ENCODE measurements at regions not wholly inside any gene's neighbourhood (a gene's known extent, or its start where the extent isn't known, plus 50 kb on each side); places are given as distances from the start of the nearest gene placed in this dataset.

- Histone ChIP-seq H3K36me3 (no peaks in the 10 kb centered on the region), H3K9me3 (no peaks in the 10 kb centered on the region), H3K27ac (no peak overlapping the region), H3K4me1 (no peaks in the 10 kb centered on the region), H3K4me3 (no peak overlapping the region), H3K27me3 (no peaks in the 10 kb centered on the region)
- intact Hi-C loops (cut with DNase I), result no loop called here
- no peak for DNase-seq (ENCODE audit: low spot score in 2 of 2)
- TF ChIP-seq, protein P1, sequence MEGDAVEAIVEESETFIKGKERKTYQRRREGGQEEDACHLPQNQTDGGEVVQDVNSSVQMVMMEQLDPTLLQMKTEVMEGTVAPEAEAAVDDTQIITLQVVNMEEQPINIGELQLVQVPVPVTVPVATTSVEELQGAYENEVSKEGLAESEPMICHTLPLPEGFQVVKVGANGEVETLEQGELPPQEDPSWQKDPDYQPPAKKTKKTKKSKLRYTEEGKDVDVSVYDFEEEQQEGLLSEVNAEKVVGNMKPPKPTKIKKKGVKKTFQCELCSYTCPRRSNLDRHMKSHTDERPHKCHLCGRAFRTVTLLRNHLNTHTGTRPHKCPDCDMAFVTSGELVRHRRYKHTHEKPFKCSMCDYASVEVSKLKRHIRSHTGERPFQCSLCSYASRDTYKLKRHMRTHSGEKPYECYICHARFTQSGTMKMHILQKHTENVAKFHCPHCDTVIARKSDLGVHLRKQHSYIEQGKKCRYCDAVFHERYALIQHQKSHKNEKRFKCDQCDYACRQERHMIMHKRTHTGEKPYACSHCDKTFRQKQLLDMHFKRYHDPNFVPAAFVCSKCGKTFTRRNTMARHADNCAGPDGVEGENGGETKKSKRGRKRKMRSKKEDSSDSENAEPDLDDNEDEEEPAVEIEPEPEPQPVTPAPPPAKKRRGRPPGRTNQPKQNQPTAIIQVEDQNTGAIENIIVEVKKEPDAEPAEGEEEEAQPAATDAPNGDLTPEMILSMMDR (IDR thresholded peaks at IDR 0.05), result no peak
Observed at GRCh38 chr7:155879592-155879991, 67.3 kb upstream of the SHH start.

GRCh38 chr7:155878674-155879073 lies 66.4 kb upstream of the SHH start:
- intact Hi-C loops (cut with DNase I), result no loop called here
- Histone ChIP-seq H3K27me3 (no peaks in the 10 kb centered on the region), H3K4me3 (no peak overlapping the region), H3K4me1 (no peaks in the 10 kb centered on the region), H3K9me3 (no peaks in the 10 kb centered on the region), H3K36me3 (no peaks in the 10 kb centered on the region), H3K27ac (no peak overlapping the region)
- TF ChIP-seq, protein P1 (IDR thresholded peaks at IDR 0.05), result no peak
- no peak for DNase-seq (ENCODE audit: low spot score in 2 of 2)

GRCh38 chr7:155878250-155878649 lies 66.0 kb upstream of the SHH start:
- intact Hi-C loops (cut with DNase I), result no loop called here
- H3K4me1 ChIP-seq, result no peaks in the 10 kb centered on the region
- H3K36me3 ChIP-seq, result no peaks in the 10 kb centered on the region
- H3K27ac ChIP-seq, result no peak overlapping the region
- H3K9me3 ChIP-seq, result no peaks in the 10 kb centered on the region
- TF ChIP-seq, protein P1 (IDR thresholded peaks at IDR 0.05), result no peak
- H3K27me3 ChIP-seq, result no peaks in the 10 kb centered on the region
- no peak for DNase-seq (ENCODE audit: low spot score in 2 of 2)
- H3K4me3 ChIP-seq, result no peak overlapping the region

- H3K9me3 ChIP-seq, result no peaks in the 10 kb centered on the region
- H3K4me1 ChIP-seq, result no peaks in the 10 kb centered on the region
- no peaks in the 10 kb centered on the region for H3K36me3 ChIP-seq
- TF ChIP-seq, protein P1 (IDR thresholded peaks at IDR 0.05), result no peak
- DNase-seq (ENCODE audit: low spot score in 2 of 2), result no peak
- H3K27ac ChIP-seq, result no peak overlapping the region
- intact Hi-C loops (cut with DNase I), result no loop called here
- no peak overlapping the region for H3K4me3 ChIP-seq
- no peaks in the 10 kb centered on the region for H3K27me3 ChIP-seq
Observed at GRCh38 chr7:155877167-155877566, 64.9 kb upstream of the SHH start.

- H3K36me3 ChIP-seq, result no peaks in the 10 kb centered on the region
- H3K9me3 ChIP-seq, result no peaks in the 10 kb centered on the region
- no peak overlapping the region for H3K4me3 ChIP-seq
- H3K4me1 ChIP-seq, result no peaks in the 10 kb centered on the region
- DNase-seq (ENCODE audit: low spot score in 2 of 2), result no peak
- no peaks in the 10 kb centered on the region for H3K27me3 ChIP-seq
- H3K27ac ChIP-seq, result no peak overlapping the region
- intact Hi-C loops (cut with DNase I), result no loop called here
- TF ChIP-seq, protein P1 (IDR thresholded peaks at IDR 0.05), result no peak
Observed at GRCh38 chr7:155874411-155874810, 62.1 kb upstream of the SHH start.

- intact Hi-C loops (cut with DNase I), result no loop called here
Observed at GRCh38 chr7:155874010-155874409, 61.7 kb upstream of the SHH start.

More at GRCh38 chr7:155874010-155874409, 61.7 kb upstream of the SHH start:
- H3K4me3 ChIP-seq, result no peak overlapping the region
- no peaks in the 10 kb centered on the region for H3K9me3 ChIP-seq
- H3K27ac ChIP-seq, result no peak overlapping the region
- no peaks in the 10 kb centered on the region for H3K4me1 ChIP-seq
- no peak for DNase-seq (ENCODE audit: low spot score in 2 of 2)
- TF ChIP-seq, protein P1 (IDR thresholded peaks at IDR 0.05), result no peak
- H3K36me3 ChIP-seq, result no peaks in the 10 kb centered on the region
- no peaks in the 10 kb centered on the region for H3K27me3 ChIP-seq
